ENCODE measurements at regions not wholly inside any gene's neighbourhood (a gene's known extent, or its start where the extent isn't known, plus 50 kb on each side); places are given as distances from the start of the nearest gene placed in this dataset.
"Not testable (repeated sequence)": the region's sequence is repeated elsewhere in the genome, so short reads cannot be mapped to it uniquely, and the experiment has no call there.

DNA sequence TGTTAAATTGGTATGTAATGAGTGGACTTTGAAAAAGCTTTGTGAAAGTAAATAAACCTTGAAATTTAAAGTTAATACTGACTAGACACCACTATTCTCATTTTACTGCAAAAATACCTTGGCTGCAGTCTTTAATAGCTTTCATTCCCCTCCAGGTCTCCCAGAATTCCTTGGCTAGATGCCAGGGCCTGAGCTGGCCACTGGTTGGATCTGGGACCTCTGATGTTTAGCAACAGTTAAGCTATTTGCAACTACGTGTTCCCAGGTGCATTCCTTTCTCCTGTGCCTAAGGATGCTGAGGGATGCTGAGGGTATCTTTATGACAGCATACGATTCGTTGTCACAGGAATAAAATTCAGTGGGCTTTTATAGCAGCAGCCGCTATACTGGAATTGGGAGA, 938.7 kb downstream of the TTLL7 start:
- Mint-ChIP-seq H3K4me1 (peaks cover 17% of the 10 kb centered on the region), H3K4me3 (no peak overlapping the region), H3K27me3 (ENCODE audit: low read depth) (no peaks in the 10 kb centered on the region), H3K36me3 (ENCODE audit: low read depth) (peaks cover 9% of the 10 kb centered on the region), H3K27ac (ENCODE audit: unreplicated experiment) (no peak overlapping the region), H3K9me3 (no peaks in the 10 kb centered on the region)
- no peak for DNase-seq (ENCODE audit: low read depth, low spot score)
- TF ChIP-seq, protein P1, sequence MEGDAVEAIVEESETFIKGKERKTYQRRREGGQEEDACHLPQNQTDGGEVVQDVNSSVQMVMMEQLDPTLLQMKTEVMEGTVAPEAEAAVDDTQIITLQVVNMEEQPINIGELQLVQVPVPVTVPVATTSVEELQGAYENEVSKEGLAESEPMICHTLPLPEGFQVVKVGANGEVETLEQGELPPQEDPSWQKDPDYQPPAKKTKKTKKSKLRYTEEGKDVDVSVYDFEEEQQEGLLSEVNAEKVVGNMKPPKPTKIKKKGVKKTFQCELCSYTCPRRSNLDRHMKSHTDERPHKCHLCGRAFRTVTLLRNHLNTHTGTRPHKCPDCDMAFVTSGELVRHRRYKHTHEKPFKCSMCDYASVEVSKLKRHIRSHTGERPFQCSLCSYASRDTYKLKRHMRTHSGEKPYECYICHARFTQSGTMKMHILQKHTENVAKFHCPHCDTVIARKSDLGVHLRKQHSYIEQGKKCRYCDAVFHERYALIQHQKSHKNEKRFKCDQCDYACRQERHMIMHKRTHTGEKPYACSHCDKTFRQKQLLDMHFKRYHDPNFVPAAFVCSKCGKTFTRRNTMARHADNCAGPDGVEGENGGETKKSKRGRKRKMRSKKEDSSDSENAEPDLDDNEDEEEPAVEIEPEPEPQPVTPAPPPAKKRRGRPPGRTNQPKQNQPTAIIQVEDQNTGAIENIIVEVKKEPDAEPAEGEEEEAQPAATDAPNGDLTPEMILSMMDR (conservative IDR thresholded peaks at IDR 0.05): no peak

DNA sequence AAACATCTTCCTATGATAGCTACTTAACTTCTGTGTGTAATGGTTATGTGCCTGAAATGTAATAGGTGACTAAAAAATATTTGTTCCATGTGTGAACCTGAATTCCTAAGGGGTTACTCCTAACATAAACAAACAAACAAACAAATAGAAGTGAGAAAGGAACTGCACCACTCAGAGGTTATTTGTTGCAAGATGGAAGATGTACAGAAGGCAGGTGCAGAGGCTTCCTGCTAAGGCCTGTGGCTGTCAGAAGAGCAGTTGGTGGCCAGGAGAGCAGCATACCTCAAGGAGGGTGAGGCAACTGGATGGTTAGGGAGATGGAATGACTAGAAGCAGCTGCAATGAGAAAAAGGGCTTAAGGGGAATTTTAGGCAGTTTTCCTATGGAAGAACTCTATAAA, 940.6 kb downstream of the TTLL7 start:
- peaks cover 7% of the 10 kb centered on the region for H3K36me3 Mint-ChIP-seq (ENCODE audit: low read depth)
- no peak for DNase-seq (ENCODE audit: low read depth, low spot score)
- peaks cover 17% of the 10 kb centered on the region for H3K4me1 Mint-ChIP-seq
- TF ChIP-seq, protein P1 (conservative IDR thresholded peaks at IDR 0.05): no peak
- no peak overlapping the region for H3K27ac Mint-ChIP-seq (ENCODE audit: unreplicated experiment)
- no peaks in the 10 kb centered on the region for H3K27me3 Mint-ChIP-seq (ENCODE audit: low read depth)
- H3K4me3 Mint-ChIP-seq: no peak overlapping the region
- H3K9me3 Mint-ChIP-seq: no peaks in the 10 kb centered on the region

DNA sequence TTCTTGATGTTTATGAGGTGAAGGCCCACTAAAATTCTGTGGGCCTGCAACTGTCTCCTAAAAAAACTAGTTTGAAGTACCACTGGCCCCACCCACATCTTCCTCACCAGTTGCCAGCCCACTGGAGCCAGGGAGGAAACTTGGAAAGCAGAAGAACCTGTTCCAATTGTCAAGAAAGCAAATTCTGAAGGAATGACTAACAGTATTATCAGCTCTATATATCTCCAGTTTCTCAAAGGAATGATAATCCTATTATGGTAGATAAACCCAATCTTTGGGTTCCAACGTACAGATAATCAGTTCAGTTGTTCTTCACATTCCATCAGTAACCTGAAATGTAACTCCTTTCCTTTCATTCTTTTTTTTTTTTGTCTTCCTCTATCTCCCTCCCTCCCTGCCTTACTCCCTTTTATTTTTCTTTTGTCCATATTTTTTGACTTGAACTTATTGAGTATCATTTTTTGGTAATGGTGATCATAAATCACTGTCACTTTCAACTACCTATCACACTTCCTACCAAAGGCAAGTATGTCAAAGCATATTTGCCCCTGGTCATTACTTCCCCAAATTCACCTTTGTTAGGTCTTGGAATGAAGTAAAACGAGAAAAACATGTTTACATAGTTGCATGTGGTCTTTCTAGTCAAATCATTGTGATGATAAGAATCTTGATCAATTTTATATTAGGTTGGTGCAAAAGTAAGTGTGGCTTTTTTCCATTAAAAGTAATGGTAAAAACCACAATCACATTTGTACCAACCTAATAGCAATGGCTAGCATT, 943.4 kb downstream of the TTLL7 start:
- Mint-ChIP-seq H3K27ac (ENCODE audit: unreplicated experiment) (no peak overlapping the region), H3K4me1 (peaks cover 10% of the 10 kb centered on the region), H3K36me3 (ENCODE audit: low read depth) (peaks cover 17% of the 10 kb centered on the region), H3K9me3 (peaks cover 6% of the 10 kb centered on the region), H3K4me3 (no peak overlapping the region), H3K27me3 (ENCODE audit: low read depth) (no peaks in the 10 kb centered on the region)
- TF ChIP-seq, protein P1 (conservative IDR thresholded peaks at IDR 0.05): no peak
- no peak for DNase-seq (ENCODE audit: low read depth, low spot score)

DNA sequence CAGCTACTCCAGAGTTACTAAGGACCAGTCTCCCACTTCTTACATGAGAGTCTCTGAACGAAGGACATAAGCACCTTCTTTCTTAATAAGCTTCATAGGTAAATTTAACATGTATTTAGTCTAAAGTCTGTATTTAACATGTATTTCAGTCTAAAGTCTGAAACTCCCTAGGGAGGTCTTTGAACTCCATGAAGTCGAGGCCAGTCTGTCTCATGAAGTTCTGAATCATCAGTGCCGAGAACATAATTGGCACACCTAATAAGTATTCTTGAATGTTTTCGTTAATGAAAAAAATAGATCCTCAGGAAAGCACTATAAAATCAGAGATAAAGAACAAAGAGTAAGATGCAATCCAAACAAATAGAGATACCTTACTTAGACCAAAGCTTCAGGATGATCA, 945.5 kb downstream of the TTLL7 start:
- Mint-ChIP-seq H3K4me3 (no peak overlapping the region), H3K27me3 (ENCODE audit: low read depth) (no peaks in the 10 kb centered on the region), H3K27ac (ENCODE audit: unreplicated experiment) (no peak overlapping the region), H3K4me1 (peaks cover 6% of the 10 kb centered on the region), H3K9me3 (peaks cover 8% of the 10 kb centered on the region), H3K36me3 (ENCODE audit: low read depth) (peaks cover 30% of the 10 kb centered on the region)
- TF ChIP-seq, protein P1 (conservative IDR thresholded peaks at IDR 0.05): no peak
- no peak for DNase-seq (ENCODE audit: low read depth, low spot score)

DNA sequence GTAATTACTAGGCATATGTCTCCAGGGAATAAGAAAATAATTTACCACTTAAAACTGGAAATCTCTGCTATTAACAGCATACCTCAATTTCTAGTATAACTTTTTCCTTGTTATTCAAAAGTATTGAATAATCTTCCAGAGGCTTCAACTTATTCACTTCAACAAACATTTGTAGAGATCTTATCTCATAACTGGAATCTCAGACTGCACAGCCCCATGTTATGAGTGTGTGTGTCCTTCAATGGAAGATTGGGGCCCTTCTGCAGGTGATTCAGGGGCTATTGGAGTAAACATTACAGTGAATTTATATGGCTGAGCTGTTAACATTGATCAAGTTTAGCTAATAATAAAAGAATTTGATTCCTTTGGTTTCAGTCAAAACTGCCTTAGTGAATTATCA, 946.1 kb downstream of the TTLL7 start:
- Mint-ChIP-seq H3K27ac (ENCODE audit: unreplicated experiment) (no peak overlapping the region), H3K36me3 (ENCODE audit: low read depth) (peaks cover 30% of the 10 kb centered on the region), H3K9me3 (peaks cover 8% of the 10 kb centered on the region), H3K27me3 (ENCODE audit: low read depth) (no peaks in the 10 kb centered on the region), H3K4me1 (peaks cover 6% of the 10 kb centered on the region), H3K4me3 (no peak overlapping the region)
- DNase-seq (ENCODE audit: low read depth, low spot score): no peak
- TF ChIP-seq, protein P1 (conservative IDR thresholded peaks at IDR 0.05): no peak

DNA sequence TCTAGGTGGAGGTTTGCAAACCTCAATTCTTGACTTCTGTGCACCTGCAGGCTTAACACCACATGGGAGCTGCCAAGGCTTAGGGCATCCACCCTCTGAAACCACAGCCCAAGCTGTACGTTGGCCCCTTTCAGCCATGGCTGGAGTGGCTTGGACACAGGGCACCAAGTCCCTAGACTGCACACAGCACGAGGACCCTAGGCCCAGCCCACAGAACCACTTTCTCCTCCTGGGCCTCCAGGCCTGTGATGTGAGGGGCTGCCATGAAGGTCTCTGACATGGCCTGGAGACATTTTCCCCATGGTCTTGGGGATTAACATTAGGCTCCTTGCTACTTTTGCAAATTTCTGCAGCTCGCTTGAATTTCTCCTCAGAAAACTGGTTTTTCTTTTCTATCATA, 947.9 kb downstream of the TTLL7 start:
- not testable (repeated sequence) for H3K27me3 Mint-ChIP-seq (ENCODE audit: low read depth); DNase-seq (ENCODE audit: low read depth, low spot score); H3K4me3 Mint-ChIP-seq; H3K4me1 Mint-ChIP-seq; H3K27ac Mint-ChIP-seq (ENCODE audit: unreplicated experiment); H3K9me3 Mint-ChIP-seq
- H3K36me3 Mint-ChIP-seq (ENCODE audit: low read depth): peaks cover 27% of the 10 kb centered on the region
